ENCODE measurements at regions not wholly inside any gene's neighbourhood (a gene's known extent, or its start where the extent isn't known, plus 50 kb on each side); places are given as distances from the start of the nearest gene placed in this dataset.
"Not testable (repeated sequence)": the region's sequence is repeated elsewhere in the genome, so short reads cannot be mapped to it uniquely, and the experiment has no call there.

- DNase-seq, result no peak
These were observed 352.6 kb downstream of the CGGBP1 start for GRCh38 chr3:87706176-87706575.

DNA sequence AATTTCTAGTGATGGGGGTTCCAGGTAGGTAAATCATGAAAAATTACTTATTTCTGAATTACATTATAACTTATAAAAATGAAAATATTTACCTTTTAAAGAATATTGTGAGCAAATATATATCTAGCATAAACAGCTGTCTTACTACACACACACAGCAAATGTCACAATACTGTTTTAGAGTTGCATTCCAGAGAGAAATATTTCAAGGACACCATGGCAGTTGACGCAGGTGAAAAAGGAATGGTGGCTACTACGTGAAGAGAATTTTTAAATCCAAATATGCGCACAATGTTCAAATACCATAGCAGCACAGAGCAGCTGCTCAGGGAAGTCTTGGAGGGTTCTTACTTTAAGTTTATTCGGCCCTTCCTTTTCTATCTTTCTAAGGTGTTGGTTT is 356.2 kb downstream of the CGGBP1 start:
- no peak for DNase-seq

DNA sequence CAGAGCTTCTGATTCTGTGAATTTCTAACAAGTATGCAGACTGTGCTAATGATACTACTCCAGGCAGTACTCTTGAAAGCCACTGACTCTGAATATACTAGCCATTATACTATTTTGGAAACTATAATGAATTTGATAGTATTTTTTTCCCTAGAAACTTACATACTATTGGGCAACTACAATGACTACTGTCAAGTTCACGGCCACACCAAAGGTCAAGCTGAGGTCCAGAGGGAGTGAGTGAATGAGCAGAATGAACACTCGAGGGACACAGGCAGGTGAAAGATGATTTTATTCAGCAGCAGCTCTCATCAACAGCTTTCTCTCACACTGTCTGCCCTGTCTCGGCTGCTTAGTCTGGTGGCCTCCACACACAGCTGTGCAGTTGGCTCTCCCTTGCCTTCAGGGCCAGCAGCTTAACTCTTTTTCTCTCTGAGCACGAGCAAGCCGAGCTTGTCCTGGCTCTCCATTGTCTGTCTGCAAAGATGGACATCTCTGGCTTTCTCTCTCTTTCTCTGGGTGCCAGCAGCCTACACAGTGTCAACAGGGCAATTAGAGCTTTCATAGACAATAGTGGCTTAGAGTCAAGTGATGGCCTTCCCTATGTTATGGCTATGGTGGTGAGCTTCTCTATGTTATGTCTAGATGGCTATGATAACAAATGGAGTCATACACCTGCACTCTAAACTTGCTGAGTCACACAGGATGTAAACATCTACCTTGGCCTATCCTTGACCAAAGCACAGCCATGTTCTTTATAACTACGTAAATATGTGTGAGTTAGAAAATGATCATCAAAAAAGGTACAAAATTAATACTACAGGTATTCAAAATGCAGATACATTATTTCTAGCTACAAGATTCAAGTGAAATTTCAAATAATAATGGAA is 362.4 kb downstream of the CGGBP1 start:
- DNase-seq, result no peak

GRCh38 chr3:87694678-87695077 is 364.1 kb downstream of the CGGBP1 start:
- no peak for DNase-seq

GRCh38 chr3:87691109-87691508 is 367.7 kb downstream of the CGGBP1 start:
- DNase-seq, result no peak

- DNase-seq, result not testable (repeated sequence)
These were observed 379.7 kb downstream of the CGGBP1 start for GRCh38 chr3:87678984-87679660.

DNA sequence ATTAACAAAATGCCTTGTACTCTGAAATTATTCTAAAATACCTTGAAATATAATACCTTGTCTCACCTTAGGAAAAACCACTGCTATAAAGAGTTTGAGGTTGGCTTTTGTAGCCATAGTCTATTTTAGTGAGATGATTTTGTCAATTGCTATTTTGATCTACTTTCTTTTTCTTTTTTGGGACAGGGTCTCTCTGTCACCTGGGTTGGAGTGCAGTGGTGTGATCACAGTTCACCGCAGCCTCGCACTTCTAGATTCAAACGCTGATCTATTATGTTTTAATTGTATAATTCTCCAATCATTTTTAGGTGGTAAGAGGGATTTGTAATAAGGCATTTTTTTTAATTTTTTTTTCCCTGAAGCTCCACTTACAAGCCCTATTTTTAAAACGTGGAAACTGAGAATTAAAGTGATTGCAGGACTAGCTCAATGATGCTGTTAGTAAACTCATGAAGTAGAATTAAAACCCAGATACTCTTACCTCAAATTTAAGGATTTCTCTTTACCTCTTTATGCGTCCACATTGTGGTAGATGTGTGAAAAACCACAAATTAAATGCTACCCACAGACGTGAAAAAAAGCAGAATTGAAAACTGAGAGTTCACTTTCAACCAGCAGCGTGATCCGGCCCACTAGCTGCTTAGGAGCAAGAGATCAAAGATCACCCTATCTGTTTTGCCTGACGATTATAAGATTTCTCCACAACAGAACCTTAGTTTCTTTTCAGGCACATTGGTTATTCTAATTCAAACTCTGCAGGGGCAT is 384.2 kb downstream of the CGGBP1 start:
- no peak for DNase-seq

GRCh38 chr3:87673132-87673531 is 385.7 kb downstream of the CGGBP1 start:
- DNase-seq, result no peak

DNA sequence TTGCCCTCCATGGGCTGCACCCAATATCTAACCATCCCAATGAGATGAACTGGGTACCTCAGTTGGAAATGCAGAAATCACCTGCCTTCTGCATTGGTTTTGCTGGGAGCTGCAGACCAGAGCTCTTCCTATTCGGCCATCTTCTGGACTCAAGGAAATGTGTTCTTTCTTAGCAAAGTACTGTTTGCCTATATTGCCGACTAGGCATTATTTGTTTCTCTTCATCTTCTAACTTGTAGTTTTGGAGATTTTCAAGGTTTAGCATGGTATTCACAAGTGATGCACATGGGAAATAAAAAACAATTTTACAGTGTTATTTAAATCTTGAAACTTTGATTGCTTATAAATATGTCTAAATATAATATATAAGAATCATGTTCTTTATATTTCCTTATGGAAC is 377.8 kb upstream of the POU1F1 start:
- no peak for DNase-seq

DNA sequence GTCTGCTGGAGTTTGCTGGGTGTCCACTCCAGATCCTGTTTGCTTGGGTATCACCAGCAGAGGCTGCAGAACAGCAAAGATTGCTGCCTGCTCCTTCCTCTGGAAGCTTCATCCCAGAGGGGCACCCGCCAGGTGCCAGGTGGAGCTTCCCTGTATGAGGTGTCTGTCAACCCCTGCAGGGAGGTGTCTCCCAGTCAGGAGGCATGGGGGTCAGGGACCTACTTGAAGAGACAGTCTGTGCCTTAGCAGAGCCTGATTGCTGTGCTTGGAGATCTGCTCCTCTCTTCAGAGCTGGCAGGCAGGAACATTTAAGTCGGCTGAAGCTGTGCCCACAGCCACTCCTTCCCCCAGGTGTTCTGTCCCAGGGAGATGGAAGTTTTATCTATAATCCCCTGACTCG is 376.8 kb upstream of the POU1F1 start:
- not testable (repeated sequence) for DNase-seq

- DNase-seq, result no peak
These were observed 358.0 kb upstream of the POU1F1 start for GRCh38 chr3:87634426-87634825.

GRCh38 chr3:87627316-87627715 is 350.9 kb upstream of the POU1F1 start:
- DNase-seq, result no peak

DNA sequence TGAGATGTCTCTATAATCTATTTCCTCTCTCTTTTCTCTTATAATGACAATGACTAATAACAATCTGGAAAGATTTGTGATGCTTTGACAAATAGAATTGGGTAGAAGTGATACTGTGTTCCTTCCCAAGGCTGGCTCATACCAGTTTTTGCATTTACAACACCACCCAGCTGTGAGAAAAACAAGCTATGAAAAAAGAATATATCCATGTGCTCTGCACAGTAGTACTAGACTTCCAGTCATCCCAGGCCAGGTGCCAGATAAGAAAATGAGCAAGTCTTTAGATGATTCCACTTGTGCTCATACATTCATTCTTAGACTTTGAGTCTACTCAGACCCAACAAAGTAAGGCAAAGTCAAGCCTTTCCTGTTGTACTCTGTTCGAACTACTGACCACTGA is 350.2 kb upstream of the POU1F1 start:
- DNase-seq, result no peak

GRCh38 chr3:87625876-87626275 is 349.5 kb upstream of the POU1F1 start:
- DNase-seq, result no peak

DNA sequence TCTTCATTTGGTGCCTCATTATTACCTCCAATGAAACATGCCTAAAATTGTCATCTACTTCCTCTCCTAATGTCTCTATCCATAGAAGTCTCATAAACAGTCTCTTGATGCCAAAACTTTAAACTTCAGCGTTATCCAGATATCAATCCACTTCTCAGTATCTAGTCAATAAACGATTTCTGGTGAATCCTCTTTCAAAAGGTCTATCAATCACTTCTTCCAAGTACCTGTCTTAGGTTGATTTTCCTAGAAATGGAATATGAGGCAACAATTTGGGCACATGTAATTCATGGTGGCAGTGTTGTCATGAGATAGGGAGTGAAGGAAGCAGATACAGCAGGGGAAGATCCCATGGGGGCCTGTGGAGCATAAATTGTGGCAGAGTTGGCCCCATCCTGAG is 348.5 kb upstream of the POU1F1 start:
- DNase-seq, result no peak

- DNase-seq, result no peak
These were observed 345.3 kb upstream of the POU1F1 start for GRCh38 chr3:87621667-87622066.

DNA sequence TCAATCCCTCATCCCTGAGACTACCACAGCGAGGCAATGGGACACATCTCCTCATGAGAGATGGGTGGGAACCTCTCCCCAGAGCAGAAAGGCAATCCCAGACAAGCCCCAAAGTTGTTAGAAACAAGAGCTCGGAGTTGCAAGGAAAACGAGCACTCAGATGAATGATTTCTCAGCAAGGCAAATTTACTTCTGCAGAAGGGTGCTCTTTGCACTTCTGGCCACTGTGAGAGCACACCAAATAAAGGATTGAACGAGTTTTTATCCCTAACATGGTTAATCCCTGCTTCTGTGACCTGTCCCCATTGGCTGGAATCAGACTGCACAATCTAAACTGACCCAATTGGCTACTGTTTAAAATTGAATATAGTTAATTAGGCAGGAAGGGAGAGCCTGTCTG is 339.1 kb upstream of the POU1F1 start:
- no peak for DNase-seq

DNA sequence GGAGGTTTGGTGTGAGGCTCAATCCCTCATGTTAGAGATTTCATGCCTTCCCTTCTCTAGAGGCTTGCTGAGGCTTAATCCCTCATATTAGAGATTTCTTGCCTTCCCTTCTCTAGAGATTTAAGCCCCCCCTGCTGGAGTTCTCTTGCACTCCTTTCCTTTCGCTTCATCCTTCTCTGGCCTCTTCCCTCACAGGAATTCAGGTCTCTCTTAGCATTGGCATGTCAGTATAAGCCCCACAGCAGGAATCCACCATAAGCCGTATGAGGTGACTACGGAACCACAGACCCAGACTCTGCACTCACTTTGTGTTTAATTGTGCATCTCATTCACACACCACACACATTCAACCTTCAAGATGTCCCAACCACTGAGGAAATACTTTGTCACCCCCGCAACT is 338.6 kb upstream of the POU1F1 start:
- DNase-seq, result no peak

DNA sequence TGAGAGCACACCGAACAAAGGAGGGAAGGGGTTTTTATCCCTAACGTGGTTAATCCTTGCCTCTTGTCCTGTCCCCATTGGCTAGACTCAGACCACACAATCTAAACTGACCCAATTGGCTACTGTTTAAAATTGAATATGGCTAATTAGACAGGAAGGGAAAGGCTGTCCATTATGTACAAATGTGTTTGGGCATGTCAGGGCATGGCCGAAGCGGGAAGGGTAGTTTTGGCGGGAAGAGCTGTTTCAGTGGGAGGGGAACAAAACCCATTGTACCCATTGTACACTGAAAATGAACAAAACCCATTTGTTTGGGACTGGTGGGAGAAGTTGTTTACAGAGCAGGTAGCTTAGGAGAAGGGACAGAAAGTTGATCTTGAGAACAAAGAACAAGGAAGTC is 330.9 kb upstream of the POU1F1 start:
- no peak for DNase-seq

DNA sequence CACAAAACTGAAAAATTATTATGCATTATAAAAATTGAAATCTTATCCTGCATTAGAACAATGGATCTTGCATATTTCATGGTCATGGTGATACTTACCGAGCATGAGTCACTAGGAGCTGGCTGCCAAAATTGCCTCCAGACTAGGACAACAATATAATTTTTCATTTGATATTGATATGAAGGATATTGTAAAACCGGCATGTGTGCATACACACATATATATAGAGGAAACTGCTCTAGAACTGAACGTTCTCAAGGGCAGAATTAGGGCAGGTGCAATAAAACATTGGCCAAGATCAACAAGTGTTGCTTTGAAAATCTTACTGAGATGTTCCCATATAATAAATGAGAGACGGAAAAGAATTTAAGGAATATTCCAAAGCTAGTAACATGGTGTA is 319.4 kb upstream of the POU1F1 start:
- DNase-seq, result no peak

DNA sequence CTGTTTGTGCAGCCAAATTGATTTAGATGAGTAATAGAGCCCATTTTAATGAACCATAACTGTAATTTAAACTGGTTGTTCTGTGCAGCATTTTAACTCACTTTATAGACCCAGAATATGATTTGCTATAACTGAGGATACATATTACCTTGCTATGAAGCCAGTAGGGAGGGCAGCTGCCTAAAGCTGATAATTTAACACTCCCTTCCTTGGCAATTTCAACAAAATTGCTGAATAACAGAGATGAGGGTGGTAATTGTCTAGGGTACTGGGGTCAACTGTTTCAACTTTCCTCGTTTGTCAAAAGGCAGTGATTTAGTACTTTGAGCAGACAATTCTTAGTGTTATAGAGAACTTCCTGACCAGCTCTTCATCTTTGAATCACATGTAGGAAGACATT is 304.9 kb upstream of the POU1F1 start:
- DNase-seq, result no peak

DNA sequence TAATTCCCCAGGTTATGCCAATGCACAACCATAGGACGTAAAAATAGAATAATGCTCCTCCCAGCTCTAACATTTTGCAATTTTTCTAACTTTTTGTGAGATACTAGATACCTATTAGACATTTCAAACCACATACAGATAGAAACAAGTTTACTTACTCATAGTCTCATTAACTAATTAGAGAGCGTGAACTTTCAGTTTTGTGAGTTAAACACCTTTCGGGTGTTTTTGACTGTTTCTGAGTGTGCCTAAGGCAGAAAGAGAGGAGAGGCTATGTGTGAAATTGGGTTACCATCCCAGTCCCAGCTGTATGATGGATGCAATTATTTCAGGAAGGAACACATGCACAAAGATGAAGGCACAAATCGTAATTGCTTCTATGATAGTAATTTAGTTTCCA is 300.4 kb upstream of the POU1F1 start:
- DNase-seq, result no peak

DNA sequence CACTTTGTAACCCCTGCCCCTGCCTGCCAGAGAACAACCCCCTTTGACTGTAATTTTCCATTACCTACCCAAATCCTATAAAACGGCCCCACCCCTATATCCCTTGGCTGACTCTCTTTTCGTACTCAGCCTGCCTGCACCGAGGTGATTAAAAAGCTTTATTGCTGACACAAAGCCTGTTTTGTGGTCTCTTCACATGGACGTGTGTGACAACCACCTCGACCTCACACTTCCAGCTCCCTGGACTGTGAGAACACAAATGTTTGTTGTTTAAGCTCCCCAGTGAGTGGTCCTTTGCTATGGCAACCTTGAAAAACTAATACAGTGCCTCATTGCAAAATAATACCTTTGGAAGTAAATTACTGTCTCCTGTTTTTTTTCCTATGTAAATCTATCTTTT is 299.2 kb upstream of the POU1F1 start:
- no peak for DNase-seq

- DNase-seq, result no peak
These were observed 291.9 kb upstream of the POU1F1 start for GRCh38 chr3:87568331-87568730.
